ENCODE measurements at regions not wholly inside any gene's neighbourhood (a gene's known extent, or its start where the extent isn't known, plus 50 kb on each side); places are given as distances from the start of the nearest gene placed in this dataset.

DNA sequence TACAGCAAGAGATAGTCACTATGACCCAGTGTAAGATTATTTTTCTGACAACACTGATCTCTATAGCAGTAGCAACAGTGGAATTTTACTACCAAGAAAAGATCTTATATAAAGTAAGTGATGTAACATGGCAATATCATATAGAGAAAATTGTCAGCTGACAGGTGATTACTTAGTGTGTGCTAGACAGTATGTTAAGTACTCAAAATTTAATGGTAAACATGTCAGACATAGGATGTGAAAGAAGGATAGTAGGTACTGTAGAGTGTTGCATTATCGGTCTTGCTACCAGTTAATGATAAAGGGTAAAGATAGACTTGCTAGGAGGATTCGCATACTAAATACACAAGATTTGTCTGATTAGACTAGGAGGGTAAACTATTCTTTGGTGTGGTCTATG lies 247.4 kb downstream of the CYLC2 start:
- no peaks in the 10 kb centered on the region for H3K4me1 ChIP-seq (ENCODE audit: control insufficient read depth, insufficient read depth, low read length)
- ChIA-PET POLR2A (no interaction called here), CTCF (no interaction called here)
- H3K9me3 ChIP-seq (ENCODE audit: control insufficient read depth, insufficient read depth, low read depth, low read length) = no peaks in the 10 kb centered on the region
- H3K4me3 ChIP-seq (ENCODE audit: low read depth, low read length) = no peak overlapping the region
- H3K36me3 ChIP-seq (ENCODE audit: control insufficient read depth in 2 of 2, insufficient read depth in 1 of 2, low read length in 2 of 2) = no peaks in the 10 kb centered on the region
- H3K27ac ChIP-seq (ENCODE audit: extremely low read depth, low read depth, low read length) = no peak overlapping the region
- TF ChIP-seq ZNF302 (tag by site-specific recombination; IDR thresholded peaks at IDR 0.05; ENCODE audit: low read depth) (no peak), ZNF514 (tag by site-specific recombination; IDR thresholded peaks at IDR 0.05) (no peak), ZNF280C (tag by site-specific recombination; IDR thresholded peaks at IDR 0.05) (no peak), ZFHX2 (tag by site-specific recombination; conservative IDR thresholded peaks at IDR 0.05) (no peak), SETDB1 (IDR thresholded peaks at IDR 0.05; ENCODE audit: insufficient read length, low read length) (no peak), ZNF341 (tag by site-specific recombination; IDR thresholded peaks at IDR 0.05; ENCODE audit: low read depth) (no peak), ZBTB21 (tag by site-specific recombination; IDR thresholded peaks at IDR 0.05) (no peak), ZNF701 (tag by site-specific recombination; IDR thresholded peaks at IDR 0.05) (no peak), ZNF704 (tag by site-specific recombination; IDR thresholded peaks at IDR 0.05) (no peak), ZNF292 (tag by site-specific recombination; IDR thresholded peaks at IDR 0.05; ENCODE audit: borderline replicate concordance, low read depth) (no peak), ZNF416 (tag by site-specific recombination; IDR thresholded peaks at IDR 0.05) (no peak), ZSCAN23 (tag by site-specific recombination; IDR thresholded peaks at IDR 0.05) (no peak), ZXDB (tag by site-specific recombination; IDR thresholded peaks at IDR 0.05) (no peak), ZNF585B (tag by site-specific recombination; IDR thresholded peaks at IDR 0.05) (no peak), SCRT1 (tag by site-specific recombination; IDR thresholded peaks at IDR 0.05; ENCODE audit: borderline replicate concordance) (no peak)
- TF ChIP-seq, protein P1, sequence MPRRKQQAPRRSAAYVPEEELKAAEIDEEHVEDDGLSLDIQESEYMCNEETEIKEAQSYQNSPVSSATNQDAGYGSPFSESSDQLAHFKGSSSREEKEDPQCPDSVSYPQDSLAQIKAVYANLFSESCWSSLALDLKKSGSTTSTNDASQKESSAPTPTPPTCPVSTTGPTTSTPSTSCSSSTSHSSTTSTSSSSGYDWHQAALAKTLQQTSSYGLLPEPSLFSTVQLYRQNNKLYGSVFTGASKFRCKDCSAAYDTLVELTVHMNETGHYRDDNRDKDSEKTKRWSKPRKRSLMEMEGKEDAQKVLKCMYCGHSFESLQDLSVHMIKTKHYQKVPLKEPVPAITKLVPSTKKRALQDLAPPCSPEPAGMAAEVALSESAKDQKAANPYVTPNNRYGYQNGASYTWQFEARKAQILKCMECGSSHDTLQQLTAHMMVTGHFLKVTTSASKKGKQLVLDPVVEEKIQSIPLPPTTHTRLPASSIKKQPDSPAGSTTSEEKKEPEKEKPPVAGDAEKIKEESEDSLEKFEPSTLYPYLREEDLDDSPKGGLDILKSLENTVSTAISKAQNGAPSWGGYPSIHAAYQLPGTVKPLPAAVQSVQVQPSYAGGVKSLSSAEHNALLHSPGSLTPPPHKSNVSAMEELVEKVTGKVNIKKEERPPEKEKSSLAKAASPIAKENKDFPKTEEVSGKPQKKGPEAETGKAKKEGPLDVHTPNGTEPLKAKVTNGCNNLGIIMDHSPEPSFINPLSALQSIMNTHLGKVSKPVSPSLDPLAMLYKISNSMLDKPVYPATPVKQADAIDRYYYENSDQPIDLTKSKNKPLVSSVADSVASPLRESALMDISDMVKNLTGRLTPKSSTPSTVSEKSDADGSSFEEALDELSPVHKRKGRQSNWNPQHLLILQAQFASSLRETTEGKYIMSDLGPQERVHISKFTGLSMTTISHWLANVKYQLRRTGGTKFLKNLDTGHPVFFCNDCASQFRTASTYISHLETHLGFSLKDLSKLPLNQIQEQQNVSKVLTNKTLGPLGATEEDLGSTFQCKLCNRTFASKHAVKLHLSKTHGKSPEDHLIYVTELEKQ (tag by site-specific recombination; IDR thresholded peaks at IDR 0.05; ENCODE audit: borderline replicate concordance) = no peak

DNA sequence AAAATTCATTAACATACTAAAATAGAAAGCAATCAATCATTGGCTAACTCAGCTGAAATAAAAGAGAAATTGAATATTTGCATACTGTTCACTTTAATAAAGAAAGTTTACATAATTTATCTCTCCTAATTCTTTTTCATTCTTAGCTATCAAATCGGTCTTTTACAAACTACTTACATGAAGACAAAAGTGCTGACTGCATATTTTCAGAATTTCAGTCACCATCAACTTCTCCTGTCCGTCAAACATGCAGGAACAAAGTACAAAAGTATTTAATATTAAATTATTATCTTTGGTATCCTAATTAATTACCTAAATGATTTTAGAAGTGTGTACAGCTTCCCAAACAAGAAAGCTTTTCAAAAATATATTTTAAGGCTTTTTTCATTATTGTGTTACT lies 248.4 kb downstream of the CYLC2 start:
- Histone ChIP-seq H3K27ac (ENCODE audit: extremely low read depth, low read depth, low read length) (no peak overlapping the region), H3K4me3 (ENCODE audit: low read depth, low read length) (no peak overlapping the region), H3K4me1 (ENCODE audit: control insufficient read depth, insufficient read depth, low read length) (no peaks in the 10 kb centered on the region), H3K9me3 (ENCODE audit: control insufficient read depth, insufficient read depth, low read depth, low read length) (no peaks in the 10 kb centered on the region), H3K36me3 (ENCODE audit: control insufficient read depth in 2 of 2, insufficient read depth in 1 of 2, low read length in 2 of 2) (no peaks in the 10 kb centered on the region)
- ChIA-PET CTCF (no interaction called here), POLR2A (no interaction called here)
- TF ChIP-seq ZSCAN5A (tag by site-specific recombination; IDR thresholded peaks at IDR 0.05) = no peak
- TF ChIP-seq ZNF76 (tag by site-specific recombination; IDR thresholded peaks at IDR 0.05; ENCODE audit: borderline replicate concordance, low read depth) = no peak
- no peak for TF ChIP-seq ZNF768 (tag by site-specific recombination; IDR thresholded peaks at IDR 0.05)
- TF ChIP-seq HOXC10 (CRISPR knock-in tag; IDR thresholded peaks at IDR 0.05) = no peak
